HUDEP-2 (cell line): ENCODE measurements at regions not wholly inside any gene's neighbourhood (a gene's known extent, or its start where the extent isn't known, plus 50 kb on each side); places are given as distances from the start of the nearest gene placed in this dataset.

Source experiments
- DNase-seq, 76 experiments: peaks; one replicate each; lab custom pipeline; 2025; ENCODE audit not compliant: unreplicated experiment in 76 of 76; lab: John Stamatoyannopoulos, UW

DNA sequence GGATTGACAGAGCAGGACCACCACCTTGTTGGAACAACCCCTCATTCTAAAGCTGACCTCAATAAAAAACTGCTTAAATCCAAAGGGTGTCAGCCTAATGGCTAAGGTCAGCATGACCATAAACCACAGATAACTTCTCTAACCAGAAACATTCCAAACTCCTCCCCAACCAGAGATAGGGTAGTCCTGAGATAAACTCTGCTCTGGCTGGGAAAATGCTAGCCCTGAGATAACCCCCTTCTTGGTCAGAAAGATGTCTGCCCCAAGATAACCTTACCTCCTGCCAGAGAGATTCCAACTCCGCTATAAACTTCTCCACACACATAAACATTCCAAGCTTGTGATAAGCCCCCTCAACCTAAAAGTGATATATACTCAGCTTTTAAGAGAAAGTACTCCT is 364.8 kb upstream of the RBMY1B start:
- peak in 29 of 76 experiments; percentile 0 to 50 (median 11) for DNase-seq

DNA sequence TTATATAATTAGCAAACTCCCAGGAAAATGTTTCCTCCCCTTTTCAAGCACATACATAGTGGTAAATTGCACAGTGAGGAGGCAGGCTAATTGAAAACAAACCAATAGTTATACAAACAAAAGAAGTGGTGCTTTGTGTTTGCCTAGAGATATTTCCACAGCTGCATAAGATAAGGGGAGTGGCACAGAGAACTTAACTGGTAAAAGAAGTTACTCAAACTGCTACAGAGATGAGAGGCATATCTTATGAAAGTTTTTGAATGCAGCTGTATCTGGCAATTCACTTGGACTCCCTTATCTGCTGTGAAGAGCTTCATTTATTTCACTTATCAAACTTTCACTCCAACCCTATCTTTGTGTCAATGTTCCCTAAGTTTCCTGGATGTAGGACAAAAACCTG is 361.2 kb upstream of the RBMY1B start:
- peak in 22 of 76 experiments; percentile 0 to 63 (median 22) for DNase-seq

DNA sequence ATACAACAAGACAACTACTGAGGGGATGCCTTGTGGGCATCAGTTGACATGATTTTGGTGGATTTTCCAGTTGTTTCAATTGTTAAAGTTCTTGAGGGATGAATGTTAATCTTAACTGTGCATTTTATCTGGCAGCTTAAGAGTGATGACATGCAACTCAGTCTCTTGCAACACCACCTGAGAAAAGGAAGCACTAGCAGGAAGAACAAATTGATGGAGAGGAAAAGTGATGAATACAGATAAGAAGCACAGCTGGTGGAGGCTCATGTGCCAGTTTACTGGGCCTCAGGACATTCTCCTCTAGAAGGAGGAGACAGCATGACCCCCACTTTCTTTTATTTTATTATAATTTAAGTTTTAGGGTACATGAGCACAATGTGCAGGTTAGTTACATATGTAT is 341.3 kb upstream of the RBMY1B start:
- DNase-seq = no peak

DNA sequence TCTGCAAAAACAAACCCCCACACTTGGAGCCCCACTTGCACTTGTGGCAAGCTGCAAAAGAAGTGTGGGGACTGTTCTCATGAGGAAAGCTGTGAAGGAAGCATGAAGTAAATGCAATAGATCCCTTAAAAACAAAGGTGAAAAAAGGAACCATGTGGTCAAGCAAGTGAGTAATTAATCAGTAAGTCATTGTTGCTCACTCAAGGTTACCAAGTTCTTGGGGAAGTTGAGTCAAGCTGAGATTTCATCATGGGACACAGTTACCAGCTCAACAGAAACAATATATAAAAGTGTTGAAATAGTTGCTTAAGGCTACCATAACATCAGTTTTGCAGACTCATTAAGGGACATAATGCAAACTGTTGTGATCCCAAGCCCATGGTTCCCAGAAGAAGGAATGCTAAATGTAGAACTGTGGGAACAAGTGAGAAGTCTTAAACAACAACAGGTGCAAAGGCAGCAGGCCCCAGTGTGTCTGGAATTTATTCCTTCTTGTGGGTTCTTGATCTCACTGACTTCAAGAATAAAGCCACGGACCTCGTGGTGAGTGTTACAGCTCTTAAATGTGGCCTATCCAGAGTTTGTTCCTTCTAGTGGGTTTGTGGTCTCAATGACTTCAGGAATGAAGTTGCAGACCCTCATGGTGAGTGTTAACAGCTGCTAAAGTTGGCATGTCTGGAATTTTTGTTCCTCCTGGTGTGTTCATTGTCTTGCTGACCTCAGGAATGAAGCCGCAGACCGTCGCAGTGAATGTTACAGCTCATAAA is 336.3 kb upstream of the RBMY1B start:
- DNase-seq = no peak

DNA sequence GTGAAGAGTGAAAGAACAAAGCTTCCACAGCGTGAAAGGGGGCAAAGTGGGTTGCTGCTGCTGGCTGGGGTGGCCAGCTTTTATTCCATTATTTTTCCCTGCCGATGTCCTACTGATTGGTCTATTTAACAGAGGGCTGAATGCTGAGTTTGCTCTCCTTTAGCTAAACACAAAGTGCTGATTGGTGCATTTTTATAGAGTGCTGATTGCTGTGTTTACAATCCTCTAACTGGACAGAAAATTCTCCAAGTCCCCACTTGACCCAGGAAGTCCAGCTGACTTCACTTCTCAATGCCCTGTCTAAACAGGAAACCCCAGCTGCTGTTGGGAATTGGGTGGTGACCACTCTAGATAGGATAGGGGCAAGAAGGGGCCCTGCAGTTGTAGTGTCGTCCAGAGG is 335.6 kb upstream of the RBMY1B start:
- no peak for DNase-seq

DNA sequence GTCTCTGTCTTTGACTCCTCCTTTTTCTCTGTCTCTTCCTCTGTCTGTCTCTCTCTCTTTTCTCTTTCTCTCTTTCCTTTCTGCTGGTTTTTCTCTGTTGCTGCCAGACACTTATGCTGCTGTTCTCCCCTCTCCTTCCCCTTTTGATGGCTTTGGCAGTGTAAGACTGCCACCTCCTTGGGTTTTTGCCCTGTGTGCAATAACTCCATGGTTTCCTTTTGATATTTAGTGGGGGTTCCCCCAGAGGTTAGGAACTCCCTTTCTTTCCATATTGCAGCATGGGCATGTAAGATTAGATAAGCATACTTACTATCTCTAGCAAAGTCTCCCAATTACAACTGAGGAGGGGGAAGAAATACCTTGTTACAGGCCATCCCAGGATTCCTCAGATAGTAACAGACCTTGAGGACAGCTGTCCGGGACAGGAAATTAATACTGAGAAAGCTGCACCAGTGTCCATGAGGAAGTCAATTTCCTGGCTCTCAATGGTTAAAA is 333.8 kb upstream of the RBMY1B start:
- DNase-seq = peak in 41 of 76 experiments; percentile 0 to 66 (median 9)

DNA sequence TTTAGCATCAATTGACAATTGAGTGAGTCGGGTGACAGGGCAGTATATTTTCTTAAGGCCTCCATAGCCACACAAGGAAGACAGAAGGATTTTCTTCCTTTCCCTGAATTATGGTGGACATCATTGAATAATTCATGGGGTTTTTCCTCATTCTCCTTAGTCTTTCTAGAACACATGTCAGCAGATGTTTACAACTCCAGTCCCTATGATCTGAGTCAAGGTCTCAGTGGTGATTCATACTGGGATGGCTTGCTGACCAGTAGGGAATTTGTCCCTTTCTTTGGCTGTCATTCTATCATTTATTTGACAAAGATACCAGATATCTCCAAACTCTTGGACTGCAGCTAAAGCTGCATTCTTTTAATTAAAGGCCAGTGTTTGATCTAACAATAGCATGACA is 332.9 kb upstream of the RBMY1B start:
- no peak for DNase-seq

DNA sequence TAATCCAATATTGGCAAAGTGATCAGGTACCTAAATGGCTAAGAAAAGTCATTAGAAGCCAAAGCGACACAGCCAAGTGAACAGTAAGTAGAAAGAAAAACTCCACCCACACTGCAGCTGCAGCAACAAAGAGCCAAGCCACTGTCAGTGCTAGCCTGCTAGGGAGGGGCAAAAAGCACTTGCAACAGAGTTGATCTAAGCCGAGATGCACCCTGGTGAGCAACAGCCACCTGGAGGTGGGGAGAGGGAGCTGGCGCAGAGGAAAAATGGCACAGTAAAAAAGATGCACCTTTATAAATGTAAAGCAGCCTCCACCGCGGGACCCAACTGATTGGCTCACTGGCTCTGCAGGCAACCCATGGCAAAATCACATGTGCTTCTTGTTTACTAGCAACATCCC is 330.2 kb upstream of the RBMY1B start:
- peak in 68 of 76 experiments; percentile 0 to 75 (median 29) for DNase-seq

DNA sequence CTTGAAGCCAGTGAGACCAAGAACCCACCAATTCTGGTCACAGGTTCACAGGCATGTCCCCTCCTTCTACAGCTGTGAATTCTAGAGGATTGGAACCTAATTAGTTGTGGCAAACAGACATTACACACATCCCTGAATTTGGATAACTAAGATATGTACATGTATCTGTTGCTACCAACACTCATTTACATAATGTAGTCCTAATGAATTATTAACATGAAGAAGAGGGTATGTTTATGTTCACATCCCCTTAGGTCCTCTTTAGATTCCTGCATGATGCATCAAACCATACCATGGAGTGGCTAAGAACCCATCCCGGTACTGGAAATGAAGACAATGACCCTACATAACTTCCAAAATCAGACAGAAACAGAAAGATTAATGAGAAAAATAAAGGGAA is 326.9 kb upstream of the RBMY1B start:
- no peak for DNase-seq

DNA sequence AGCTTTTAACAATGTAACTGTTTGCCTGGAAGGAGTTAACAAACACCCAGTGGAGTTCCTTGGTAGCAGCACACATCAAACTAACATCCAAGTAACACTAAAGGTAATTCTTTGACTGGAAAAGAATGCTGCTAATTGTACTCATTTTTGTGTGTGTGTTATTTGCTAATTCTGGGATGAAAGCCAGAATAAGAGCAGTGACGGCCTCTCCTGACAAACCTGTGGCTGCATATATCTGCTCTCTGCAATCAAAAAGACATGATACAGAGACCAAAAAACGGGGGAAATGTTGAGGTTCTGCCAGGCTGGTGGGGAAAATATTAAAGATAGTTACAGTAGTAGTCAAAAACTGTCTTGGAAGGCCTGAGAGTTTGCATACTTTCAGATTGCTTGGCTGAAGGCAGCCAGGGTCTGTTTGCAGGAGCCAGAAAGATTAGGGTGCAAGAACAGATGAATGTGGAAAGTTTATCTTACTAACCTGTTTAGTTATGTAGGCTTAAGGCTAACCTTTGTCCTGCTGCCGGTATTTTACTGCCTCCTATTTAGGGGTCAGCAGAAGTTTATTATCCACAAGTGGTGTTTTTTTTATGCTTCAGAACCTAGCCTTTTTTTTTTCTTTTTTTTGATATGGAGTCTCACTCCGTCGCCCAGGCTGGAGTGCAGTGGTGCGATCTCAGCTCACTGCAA is 325.6 kb upstream of the RBMY1B start:
- peak in 31 of 76 experiments; percentile 0 to 73 (median 10) for DNase-seq

DNA sequence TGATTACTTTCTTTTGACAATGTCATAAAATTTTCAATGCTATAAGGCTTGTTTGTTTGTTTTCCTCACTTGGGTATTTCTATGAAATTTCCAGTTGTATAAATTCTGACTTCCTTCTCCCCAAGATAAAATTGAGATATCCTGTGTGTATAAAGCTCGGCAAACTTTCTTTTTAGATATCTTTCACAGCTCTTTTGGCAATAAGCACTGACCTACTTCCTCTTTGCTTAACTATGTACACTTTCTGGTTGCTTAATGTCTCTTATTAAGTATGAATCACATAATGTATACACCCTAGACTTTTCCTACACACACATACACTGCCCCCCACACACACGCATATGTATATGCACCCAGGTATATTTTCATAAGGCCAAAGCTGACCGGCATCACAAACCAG is 318.4 kb upstream of the RBMY1B start:
- no peak for DNase-seq

DNA sequence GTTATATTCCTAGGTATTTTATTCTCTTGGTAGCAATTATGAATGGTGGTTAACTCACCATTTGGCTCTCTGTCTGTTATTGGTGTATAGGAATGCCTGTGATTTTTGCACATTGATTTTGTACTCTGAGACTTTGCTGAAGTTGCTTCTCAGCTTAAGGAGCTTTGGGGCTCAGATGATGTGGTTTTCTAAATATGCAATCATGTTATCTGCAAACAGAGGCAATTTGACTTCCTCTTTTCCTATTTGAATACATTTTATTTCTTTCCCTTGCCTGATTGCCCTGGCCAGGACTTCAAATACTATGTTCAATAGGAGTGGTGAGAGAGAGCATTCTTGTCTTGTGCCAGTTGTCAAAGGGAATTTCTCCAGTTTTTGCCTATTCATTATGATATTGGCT is 310.9 kb upstream of the RBMY1B start:
- DNase-seq = no peak

DNA sequence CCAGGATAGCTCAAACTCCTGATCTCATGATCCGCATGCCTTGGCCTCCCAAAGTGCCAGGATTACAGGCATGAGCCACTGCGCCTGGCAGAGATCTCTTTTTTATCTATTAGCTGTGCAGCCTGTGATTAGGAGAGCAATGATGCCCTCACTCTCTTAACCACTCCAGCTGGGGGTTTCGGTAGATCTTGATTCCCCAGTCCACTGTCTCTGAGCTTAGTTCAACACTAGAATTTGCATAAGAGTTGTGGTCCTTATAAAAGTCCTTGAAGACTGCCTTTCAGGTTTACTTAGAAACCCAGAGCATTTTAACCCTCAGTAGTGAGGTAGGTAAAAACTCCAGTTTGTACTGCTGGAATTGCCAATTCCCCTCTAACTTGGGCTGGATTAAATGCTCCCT is 283.3 kb upstream of the RBMY1B start:
- no peak for DNase-seq

DNA sequence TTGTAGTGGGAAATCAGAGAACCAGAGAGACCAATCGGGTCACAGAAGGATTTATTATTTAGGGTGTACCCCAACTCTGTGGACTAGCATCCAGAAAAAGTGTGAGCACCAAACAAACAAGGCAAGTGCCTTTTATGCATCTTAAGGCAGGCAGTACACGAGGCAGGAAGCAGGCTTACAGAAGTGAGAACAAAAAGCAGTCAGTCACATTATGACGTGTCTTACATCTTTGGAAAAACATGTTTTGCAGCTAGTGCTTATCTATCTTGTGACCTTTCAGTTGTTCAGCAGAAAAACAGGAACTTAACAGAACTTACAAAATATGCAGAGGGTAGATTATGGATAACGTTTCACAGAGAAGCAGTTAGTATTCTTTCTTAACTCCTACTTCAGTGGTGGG is 270.9 kb upstream of the RBMY1B start:
- DNase-seq = peak in 52 of 76 experiments; percentile 0 to 86 (median 35)

DNA sequence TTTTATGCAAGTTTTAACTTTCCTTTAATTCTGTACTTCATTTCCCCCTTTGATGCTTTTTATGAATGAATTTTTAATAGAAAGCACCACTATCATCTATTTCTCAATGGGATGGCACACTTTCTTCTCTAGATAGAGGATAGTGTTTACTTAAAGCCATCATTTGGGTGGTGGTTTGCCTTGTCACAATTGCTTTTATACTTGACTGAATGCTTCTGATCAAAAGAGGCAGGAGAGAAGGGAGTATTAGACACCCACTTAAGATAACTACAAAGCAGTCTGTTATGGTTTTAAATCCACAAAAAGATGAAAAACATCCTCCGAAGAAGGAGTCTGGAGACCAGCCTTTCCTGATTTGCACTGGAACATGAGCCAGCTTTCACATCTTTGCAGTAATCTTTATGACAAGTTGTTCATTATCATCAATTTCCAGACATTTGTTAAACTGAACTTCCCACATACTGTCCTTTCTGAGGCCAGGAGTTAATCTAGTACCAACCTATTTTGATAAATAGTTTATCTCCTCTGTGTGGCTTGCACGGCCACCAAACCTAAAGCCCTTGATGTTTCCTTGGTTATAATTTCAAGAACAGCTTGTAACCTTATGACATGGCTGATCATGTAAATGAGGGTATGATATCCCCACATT is 270.4 kb upstream of the RBMY1B start:
- peak in 64 of 76 experiments; percentile 0 to 89 (median 40) for DNase-seq

DNA sequence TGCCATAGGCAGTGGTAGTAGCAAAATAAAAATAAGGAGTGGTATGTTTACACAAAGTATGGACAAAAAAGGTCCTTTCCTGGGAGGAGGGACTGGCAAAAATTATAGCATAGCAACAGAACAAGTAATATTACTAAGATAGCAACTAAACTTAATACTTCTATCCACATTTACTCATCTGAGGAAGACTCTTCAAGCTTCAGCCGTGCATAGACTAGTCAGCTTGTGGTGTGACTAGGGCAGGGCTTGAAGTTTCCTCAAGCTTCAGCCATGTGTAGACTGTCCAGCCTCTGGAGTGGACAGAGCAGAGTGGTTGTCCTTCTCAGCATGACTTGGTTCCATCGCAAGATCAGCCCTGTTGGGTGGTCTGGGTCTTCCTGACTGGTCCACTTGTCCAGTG is 268.3 kb upstream of the RBMY1B start:
- no peak for DNase-seq

DNA sequence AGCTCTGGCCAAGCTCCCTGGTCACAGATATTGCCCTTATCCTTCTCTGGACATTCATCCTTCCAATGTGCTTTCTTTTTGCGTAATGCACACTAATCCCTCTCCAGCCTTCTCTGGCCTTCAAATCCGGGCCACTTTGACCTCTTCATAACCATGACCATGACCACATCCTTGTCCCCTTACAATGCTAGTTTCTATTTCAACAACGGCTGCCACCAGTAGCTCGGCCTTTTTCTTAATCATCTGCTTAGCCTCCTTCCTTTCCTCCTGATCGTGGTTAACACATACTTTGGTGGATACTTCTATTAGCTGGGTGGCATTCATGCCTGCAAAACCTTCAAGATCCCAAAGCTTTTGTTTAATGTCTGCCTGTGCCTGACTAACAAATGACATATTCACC is 264.4 kb upstream of the RBMY1B start:
- no peak for DNase-seq

DNA sequence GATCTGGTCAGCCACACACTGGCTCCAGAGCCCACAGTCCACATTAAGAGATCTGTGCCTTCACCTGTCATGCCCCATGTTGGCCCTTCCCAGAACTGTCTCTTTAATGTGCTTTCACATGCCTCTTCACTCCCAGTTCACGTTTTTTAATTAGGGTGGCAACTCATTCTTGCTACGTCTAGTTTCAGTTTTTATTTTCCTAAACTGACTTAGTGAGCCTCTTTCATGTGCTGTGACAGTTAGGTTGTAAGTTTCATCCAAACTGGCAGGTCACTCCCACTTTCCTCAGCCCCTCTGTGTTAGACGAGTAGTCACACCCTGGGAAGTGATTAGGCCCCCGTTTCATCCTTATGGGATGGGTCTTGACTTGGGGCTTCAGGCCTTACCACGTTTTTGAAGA is 262.5 kb upstream of the RBMY1B start:
- no peak for DNase-seq

DNA sequence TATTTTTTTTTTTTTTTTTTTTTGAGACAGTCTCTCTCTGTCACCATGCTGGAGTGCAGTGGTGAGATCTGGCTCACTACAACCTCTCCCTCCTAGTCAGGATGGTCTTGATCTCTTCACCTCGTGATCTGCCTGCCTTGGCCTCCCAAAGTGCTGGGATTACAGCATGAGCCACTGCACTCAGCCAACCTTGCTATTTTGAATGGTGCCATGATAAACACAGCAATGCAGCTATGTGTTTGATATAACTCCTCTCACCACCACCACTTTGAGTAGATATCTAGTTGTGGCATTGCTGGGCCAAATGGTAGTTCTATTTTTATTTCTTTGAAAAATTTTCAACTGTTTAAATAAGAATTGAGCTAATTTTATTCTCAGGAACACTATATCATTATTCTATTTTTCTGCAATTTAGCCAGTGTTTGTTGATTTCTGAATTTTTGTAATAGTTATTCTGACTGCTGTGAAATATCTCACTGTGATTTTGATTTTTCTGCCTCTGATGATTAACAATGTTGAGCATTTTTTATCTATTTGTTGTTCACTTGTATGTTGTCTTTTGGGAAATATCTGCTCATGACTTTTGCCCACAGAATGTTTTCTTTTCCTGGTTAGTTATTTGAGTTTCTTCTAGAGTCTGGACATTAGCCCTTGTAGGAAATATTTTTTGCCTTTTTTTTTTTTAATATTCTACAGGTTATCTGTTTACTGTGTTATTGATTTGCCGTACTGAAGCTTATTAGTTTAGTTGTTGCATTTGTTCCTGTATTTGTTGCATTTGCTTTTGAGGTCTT is 257.5 kb upstream of the RBMY1B start:
- peak in 28 of 76 experiments; percentile 0 to 48 (median 12) for DNase-seq

DNA sequence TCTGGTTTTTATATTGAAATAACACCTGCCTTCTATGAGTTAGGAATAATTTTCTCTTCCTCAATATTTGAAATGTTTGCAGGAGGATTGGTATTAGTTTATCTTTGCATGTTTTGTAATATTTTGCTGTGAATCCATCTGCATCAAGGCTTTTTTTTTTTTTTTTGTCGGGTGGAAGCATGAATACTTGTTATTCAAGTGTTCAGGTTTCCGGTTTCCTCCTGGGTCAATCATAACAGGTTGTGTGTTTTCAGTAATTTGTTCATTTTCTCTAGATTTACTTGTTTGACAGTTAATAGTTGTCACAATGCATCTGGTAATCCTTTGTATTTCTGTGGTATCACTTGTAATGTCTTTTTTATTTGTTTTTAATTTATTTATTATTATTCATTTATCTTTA is 256.7 kb upstream of the RBMY1B start:
- peak in 8 of 76 experiments; percentile 0 to 35 (median 16) for DNase-seq

DNA sequence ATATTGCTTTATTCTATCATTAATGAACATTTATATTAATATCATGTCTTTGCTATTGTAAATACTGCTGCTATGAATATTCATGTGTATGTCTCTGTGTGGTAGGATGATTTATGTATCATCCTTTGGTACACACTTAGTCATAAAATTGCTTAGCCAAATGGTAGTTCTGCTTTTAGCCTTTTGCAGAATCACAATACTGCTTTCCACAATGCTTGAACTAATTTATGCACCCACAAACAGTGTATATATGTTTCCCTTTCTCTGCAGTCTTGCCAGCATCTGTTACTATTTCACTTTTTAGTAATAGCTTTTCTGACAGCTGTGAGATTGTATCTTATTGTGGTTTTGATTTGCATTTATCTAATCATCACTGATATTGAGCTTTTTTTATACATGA is 254.3 kb upstream of the RBMY1B start:
- no peak for DNase-seq
